Lower leg skin (tissue), 4 donors: ENCODE measurements at regions not wholly inside any gene's neighbourhood (a gene's known extent, or its start where the extent isn't known, plus 50 kb on each side); places are given as distances from the start of the nearest gene placed in this dataset.

Source experiments
- DNase-seq, 2 donors: peaks; one replicate each; pipeline ENCODE4 v3.0.0-alpha.2; 2019; ENCODE audit warnings: low spot score in 2 of 2
- H3K4me3 ChIP-seq: fragments of 200-600 bp; sonication (generic); 2 replicates; pipeline ENCODE4 v1.5.1; 2017; ENCODE audit warnings: mild to moderate bottlenecking, low read depth; ENCODE audit not compliant: poor library complexity, severe bottlenecking
- POLR2A ChIP-seq, 2 donors: fragments of 450-650 bp; IDR thresholded peaks; one replicate each; pipeline ENCODE4 v1.6.1; 2016 to 2017; ENCODE audit warnings: antibody characterized with exemption in 2 of 2, mild to moderate bottlenecking in 1 of 2, moderate library complexity in 1 of 2
- WGBS, 2 donors: methylation state at CpG; one replicate each; pipeline ENCODE4 v1.1.5; 2018; 5-methylcytosine and 5-hydroxymethylcytosine counted together
- intact Hi-C: fragments of 100-400 bp; cut with DNase I; formaldehyde crosslinking; loops from one replicate; pipeline ENCODE4 v1.15.0; 2023; ENCODE audit warnings: low total_unique reads
- TF ChIP-seq, protein P1 (sequence below), 3 donors: fragments of 450-650 bp; IDR thresholded peaks; one replicate each; pipeline ENCODE4 v1.5.1; 2016; ENCODE audit warnings: antibody characterized with exemption in 3 of 3, mild to moderate bottlenecking in 3 of 3, moderate library complexity in 2 of 3

DNA sequence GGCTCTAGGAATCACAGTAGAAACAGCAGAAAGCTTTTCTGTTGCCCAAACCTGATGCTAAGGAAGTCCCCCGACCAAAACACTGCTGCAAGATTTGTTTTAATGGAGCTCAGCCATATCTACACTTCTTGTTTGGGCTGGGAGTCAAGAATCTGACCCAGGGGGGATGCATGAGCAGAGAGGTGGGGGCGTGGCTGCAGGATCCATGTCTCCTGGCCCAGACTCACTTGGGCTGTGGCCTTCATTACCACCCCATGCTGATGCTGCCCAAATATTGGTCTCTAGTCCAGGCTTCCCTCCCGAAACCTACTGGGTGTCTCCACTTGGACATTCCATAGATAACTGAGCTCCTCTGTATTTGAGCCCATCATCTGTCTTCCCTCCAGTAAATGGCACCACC is 361.5 kb upstream of the LARGE1 start:
- DNase-seq: no peak
- H3K4me3 ChIP-seq: no peak overlapping the region
- 47 to 49% methylated on average over 3 of the region's 3 CpGs for WGBS, 2 donors
- TF ChIP-seq, protein P1, sequence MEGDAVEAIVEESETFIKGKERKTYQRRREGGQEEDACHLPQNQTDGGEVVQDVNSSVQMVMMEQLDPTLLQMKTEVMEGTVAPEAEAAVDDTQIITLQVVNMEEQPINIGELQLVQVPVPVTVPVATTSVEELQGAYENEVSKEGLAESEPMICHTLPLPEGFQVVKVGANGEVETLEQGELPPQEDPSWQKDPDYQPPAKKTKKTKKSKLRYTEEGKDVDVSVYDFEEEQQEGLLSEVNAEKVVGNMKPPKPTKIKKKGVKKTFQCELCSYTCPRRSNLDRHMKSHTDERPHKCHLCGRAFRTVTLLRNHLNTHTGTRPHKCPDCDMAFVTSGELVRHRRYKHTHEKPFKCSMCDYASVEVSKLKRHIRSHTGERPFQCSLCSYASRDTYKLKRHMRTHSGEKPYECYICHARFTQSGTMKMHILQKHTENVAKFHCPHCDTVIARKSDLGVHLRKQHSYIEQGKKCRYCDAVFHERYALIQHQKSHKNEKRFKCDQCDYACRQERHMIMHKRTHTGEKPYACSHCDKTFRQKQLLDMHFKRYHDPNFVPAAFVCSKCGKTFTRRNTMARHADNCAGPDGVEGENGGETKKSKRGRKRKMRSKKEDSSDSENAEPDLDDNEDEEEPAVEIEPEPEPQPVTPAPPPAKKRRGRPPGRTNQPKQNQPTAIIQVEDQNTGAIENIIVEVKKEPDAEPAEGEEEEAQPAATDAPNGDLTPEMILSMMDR (IDR thresholded peaks at IDR 0.05): no peak
- no peak for TF ChIP-seq POLR2A (IDR thresholded peaks at IDR 0.05)
- intact Hi-C loops: no loop called here

DNA sequence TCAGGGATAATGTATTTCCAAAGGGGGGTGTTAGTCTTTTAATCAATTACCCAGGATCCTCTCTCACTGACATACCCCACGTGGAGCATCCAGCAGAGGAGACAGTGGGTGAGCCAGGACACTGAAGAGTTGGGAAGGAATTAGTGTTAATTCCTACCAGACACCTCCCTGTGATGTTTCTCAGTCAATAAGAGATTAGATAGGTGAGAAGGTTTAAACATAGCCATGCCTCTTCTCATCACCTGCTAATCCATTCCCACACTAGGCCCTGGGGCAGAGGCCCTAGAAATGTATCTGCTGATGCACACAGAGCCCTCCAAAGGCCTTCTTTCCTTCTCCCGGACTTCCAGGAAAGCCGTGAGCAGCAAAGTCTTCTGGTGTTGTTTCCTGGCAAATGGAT is 363.6 kb upstream of the LARGE1 start:
- H3K4me3 ChIP-seq: no peak overlapping the region
- no peak for DNase-seq
- intact Hi-C loops: no loop called here
- no peak for TF ChIP-seq POLR2A (IDR thresholded peaks at IDR 0.05)
- TF ChIP-seq, protein P1 (IDR thresholded peaks at IDR 0.05): no peak
- WGBS, 2 donors: 67 to 76% methylated on average over 3 of the region's 3 CpGs

DNA sequence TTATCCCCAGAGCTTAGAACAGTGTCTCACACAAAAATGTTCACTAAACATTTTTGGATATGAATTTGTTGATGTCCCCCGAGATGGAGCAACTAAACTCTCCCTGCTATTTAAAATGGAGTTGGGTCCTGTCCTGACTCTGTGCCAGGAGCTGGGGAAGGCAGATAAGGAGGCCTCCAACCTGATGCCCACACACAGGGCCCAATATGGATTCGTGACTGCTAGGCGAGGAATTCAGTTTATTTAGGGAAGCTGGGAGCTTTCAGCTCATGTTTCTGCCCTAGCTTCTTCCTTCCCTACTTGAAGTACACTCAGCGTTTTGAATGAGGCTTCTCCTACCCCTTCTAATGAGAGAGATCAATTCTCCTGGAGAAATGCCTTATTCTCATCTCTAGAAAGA is 373.0 kb upstream of the LARGE1 start:
- TF ChIP-seq, protein P1 (IDR thresholded peaks at IDR 0.05): no peak
- TF ChIP-seq POLR2A (IDR thresholded peaks at IDR 0.05): no peak
- no peak for DNase-seq
- WGBS, 2 donors: 67 to 75% methylated on average over 4 of the region's 4 CpGs
- H3K4me3 ChIP-seq: no peak overlapping the region
- intact Hi-C loops: no loop called here

DNA sequence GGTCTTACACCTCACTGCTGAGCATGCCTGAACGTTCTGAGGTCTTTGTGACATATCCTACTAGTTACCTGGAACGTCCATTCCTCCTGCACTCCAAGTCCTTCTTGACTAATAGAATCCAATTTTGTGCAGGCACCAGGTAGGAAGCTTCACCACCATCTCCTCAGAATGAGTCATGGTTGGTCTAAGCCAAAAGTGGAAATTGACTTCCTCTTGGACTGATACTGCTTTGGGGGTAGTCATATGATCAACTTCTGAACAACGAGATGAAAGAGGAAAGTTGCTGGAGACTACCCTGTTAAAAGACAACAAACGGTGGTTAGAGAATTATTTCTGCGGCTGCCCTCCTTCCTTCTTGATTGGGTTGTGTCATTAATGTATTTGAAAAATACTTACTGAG is 374.2 kb upstream of the LARGE1 start:
- TF ChIP-seq, protein P1 (IDR thresholded peaks at IDR 0.05): no peak
- TF ChIP-seq POLR2A (IDR thresholded peaks at IDR 0.05): no peak
- 56 to 57% methylated on average over 5 of the region's 5 CpGs for WGBS, 2 donors
- H3K4me3 ChIP-seq: no peak overlapping the region
- DNase-seq: no peak
- intact Hi-C loops: no loop called here

DNA sequence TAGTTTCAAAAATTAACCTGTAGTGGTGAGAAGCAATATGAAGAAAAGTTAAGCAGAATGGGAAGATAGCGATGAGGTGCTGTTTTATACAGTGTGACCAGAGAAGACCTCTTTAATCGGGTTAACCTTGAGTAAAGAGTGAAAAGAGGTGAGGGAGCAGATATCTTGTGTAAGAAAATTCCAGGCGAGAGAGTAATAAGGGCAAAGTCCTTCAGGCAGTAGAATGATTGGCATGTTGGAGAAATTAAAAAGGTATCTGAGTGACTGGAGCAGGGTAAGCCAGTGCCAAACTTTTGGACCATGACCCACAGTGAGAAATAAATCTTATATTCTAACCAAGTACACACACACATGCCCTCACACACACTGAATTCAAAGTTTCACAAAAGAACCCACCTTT is 374.7 kb upstream of the LARGE1 start:
- no peak for DNase-seq
- WGBS, 2 donors: 64 to 66% methylated on average over 3 of the region's 3 CpGs
- intact Hi-C loops: no loop called here
- TF ChIP-seq POLR2A (IDR thresholded peaks at IDR 0.05): no peak
- TF ChIP-seq, protein P1 (IDR thresholded peaks at IDR 0.05): no peak
- no peak overlapping the region for H3K4me3 ChIP-seq

DNA sequence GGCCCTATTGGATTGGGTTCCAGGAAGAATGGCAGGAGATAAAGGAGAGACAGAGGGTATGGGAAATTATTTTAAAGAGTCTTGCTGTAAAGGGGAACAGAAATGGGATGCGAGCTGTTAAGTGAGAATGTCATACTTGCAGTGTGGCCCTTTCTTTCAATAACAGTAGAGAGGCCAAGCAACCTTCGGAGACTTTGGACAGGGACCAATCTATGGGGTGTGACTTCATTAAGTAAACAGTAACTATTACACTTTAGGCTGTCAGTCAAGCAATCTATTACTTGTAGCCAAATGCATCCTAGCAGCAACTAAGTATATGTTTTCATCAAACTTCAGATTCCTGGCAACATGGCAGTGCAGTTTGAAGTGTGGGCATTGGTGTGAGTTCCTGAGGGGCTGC is 376.2 kb upstream of the LARGE1 start:
- intact Hi-C loops: no loop called here
- 57 to 63% methylated on average over 2 of the region's 2 CpGs for WGBS, 2 donors
- no peak overlapping the region for H3K4me3 ChIP-seq
- no peak for DNase-seq
- TF ChIP-seq POLR2A (IDR thresholded peaks at IDR 0.05): no peak
- TF ChIP-seq, protein P1 (IDR thresholded peaks at IDR 0.05): no peak
